Calu3 (cell line): ENCODE measurements at regions not wholly inside any gene's neighbourhood (a gene's known extent, or its start where the extent isn't known, plus 50 kb on each side); places are given as distances from the start of the nearest gene placed in this dataset.

ENCODE experiments used
- BruUV-seq: library from RNA; stranded (reverse); fragments of 400-500 nt; replicated peaks from 2 replicates; lab custom pipeline; 2021; lab: Mats Ljungman, UMichigan
- CTCF ChIA-PET: fragments of 300-600 bp; sonication (Branson Sonifier 250); formaldehyde crosslinking; loops from one replicate; lab custom pipeline; 2022; ENCODE audit warnings: antibody characterized with exemption; lab: Charles Lee
- DNase-seq: peaks from one replicate; pipeline ENCODE4 v3.0.0; 2022
- H3K27ac Mint-ChIP-seq: one replicate; pipeline ENCODE4 v1.8.0; 2022; ENCODE audit warnings: mixed read lengths; ENCODE audit not compliant: unreplicated experiment
- H3K27me3 Mint-ChIP-seq: one replicate; pipeline ENCODE4 v1.8.0; 2022; ENCODE audit warnings: mixed read lengths; ENCODE audit not compliant: unreplicated experiment
- H3K36me3 Mint-ChIP-seq: one replicate; pipeline ENCODE4 v1.8.0; 2022; ENCODE audit warnings: mild to moderate bottlenecking, moderate library complexity, mixed read lengths; ENCODE audit not compliant: insufficient read depth, unreplicated experiment
- H3K4me1 Mint-ChIP-seq: one replicate; pipeline ENCODE4 v1.8.0; 2022; ENCODE audit warnings: mild to moderate bottlenecking, low read depth, mixed read lengths; ENCODE audit not compliant: unreplicated experiment
- H3K4me3 Mint-ChIP-seq: one replicate; pipeline ENCODE4 v1.8.0; 2022; ENCODE audit warnings: mild to moderate bottlenecking, low read depth, moderate library complexity, mixed read lengths; ENCODE audit not compliant: unreplicated experiment
- H3K9me3 Mint-ChIP-seq: one replicate; pipeline ENCODE4 v1.8.0; 2022; ENCODE audit warnings: low read depth, mixed read lengths; ENCODE audit not compliant: unreplicated experiment
- CTCF ChIP-seq: fragments of 200-600 bp; IDR thresholded peaks from one replicate; pipeline ENCODE4 v1.8.0; 2022; ENCODE audit warnings: antibody characterized with exemption; ENCODE audit not compliant: unreplicated experiment
- intact Hi-C: fragments of 100-400 bp; cut with micrococcal nuclease; formaldehyde crosslinking; loops from one replicate; pipeline ENCODE4 v1.10.0; 2022; ENCODE audit not compliant: unreplicated experiment

DNA sequence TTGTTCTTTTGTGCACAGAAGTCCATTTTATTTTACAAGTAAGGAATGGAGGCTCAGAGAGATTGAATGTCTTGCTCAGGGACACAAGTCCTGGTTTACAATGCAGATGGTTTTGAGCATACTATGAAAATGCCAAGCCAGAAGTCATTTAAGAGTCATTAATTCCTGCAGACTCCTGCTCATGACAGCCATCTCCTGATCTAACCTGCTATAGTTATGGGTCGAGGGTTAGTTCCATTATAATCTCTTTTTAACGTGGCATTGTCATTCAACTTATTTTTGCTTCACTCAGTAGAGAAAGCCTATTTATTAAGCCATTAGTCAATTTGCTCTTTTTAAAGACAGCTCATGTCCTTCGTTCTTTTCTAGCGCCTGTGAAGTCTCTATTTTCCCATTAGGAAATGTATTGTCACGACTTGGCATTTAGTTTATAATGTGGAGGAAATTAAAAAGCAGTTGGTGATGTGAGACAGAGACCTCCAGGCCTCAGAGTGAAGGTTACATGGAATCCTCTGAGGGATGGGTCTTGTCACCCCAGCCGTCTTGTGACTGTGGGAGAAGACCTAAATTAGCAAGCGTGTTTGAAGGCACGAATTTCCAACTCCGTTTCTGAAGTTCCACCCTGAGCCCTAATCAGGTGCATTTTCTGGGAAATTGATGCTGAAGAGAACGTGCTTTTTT lies 84.1 kb downstream of the ACTBL2 start:
- CTCF ChIA-PET = no interaction called here
- no TSS peak for BruUV-seq
- Mint-ChIP-seq H3K27me3 (no peaks in the 10 kb centered on the region), H3K27ac (no peak overlapping the region), H3K4me3 (no peak overlapping the region), H3K4me1 (no peaks in the 10 kb centered on the region), H3K36me3 (no peaks in the 10 kb centered on the region), H3K9me3 (peaks cover 2% of the 10 kb centered on the region)
- DNase-seq = no peak
- no peak for TF ChIP-seq CTCF
- intact Hi-C loops = no loop called here

GRCh38 chr5:57396701-57397100 lies 85.9 kb downstream of the ACTBL2 start:
- Mint-ChIP-seq H3K27ac (no peak overlapping the region), H3K4me3 (no peak overlapping the region), H3K27me3 (no peaks in the 10 kb centered on the region), H3K4me1 (no peaks in the 10 kb centered on the region), H3K36me3 (no peaks in the 10 kb centered on the region), H3K9me3 (no peaks in the 10 kb centered on the region)
- intact Hi-C loops = no loop called here
- BruUV-seq = no TSS peak
- TF ChIP-seq CTCF = no peak
- CTCF ChIA-PET = no interaction called here
- DNase-seq = no peak

DNA sequence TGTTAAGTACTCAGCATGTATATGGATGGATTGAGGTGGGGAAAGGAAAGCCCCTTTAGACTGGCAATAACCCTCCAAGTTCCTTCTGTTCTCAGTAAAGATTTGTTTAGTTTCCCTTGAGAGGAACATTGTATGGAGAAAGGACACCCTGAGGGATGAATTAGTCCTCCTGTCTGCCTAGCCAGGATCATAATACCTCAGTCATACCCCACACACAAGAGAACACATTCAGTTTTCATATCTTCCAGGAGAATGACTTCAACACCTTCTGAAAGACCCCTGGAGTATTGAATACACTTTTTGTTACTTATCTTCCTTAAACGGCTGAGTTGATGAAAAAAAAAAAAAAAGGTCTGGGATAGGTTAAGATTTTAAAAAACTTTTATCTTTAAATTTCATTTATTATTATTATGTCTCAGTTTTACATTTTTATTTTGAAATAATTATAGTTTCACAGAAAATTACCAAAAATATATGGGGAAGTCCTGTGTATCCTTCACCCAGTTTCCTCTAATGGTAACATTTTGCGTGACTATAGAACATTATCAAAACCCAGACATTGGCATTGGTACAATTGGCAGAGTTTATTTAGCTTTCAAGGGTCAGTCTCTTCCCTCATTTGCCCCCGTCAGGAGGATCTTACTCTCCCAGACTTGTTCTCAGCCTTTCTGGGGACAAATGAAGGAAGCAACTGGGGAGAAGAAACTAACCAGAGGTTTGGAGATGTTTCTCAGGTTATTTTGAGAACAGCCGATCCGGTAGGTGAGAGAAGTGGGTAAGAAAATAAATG lies 88.0 kb downstream of the ACTBL2 start:
- Mint-ChIP-seq H3K36me3 (no peaks in the 10 kb centered on the region), H3K4me3 (no peak overlapping the region), H3K27ac (no peak overlapping the region), H3K9me3 (no peaks in the 10 kb centered on the region), H3K4me1 (no peaks in the 10 kb centered on the region), H3K27me3 (no peaks in the 10 kb centered on the region)
- BruUV-seq = no TSS peak
- intact Hi-C loops = no loop called here
- no peak for TF ChIP-seq CTCF
- DNase-seq = no peak
- CTCF ChIA-PET = interaction anchor here (0.6 kb wide), 1 partner anchor 14 kb away, joined by 3 read pairs; no protein-coding TSS in a partner anchor

GRCh38 chr5:57386958-57387357 lies 95.7 kb downstream of the ACTBL2 start:
- CTCF ChIA-PET = interaction anchor here (0.6 kb wide), 1 partner anchor 1508 kb away, joined by 3 read pairs; no protein-coding TSS in a partner anchor
- intact Hi-C loops = no loop called here

More at GRCh38 chr5:57386958-57387357, 95.7 kb downstream of the ACTBL2 start:
- no peak for TF ChIP-seq CTCF
- H3K36me3 Mint-ChIP-seq = no peaks in the 10 kb centered on the region
- no peak overlapping the region for H3K4me3 Mint-ChIP-seq
- no peaks in the 10 kb centered on the region for H3K9me3 Mint-ChIP-seq
- DNase-seq = no peak
- peaks cover 20% of the 10 kb centered on the region for H3K4me1 Mint-ChIP-seq
- BruUV-seq = no TSS peak
- H3K27ac Mint-ChIP-seq = no peak overlapping the region
- no peaks in the 10 kb centered on the region for H3K27me3 Mint-ChIP-seq
